Heart left ventricle (tissue), 16 donors: ENCODE measurements at regions not wholly inside any gene's neighbourhood (a gene's known extent, or its start where the extent isn't known, plus 50 kb on each side); places are given as distances from the start of the nearest gene placed in this dataset.

Experiments used
- ATAC-seq, 4 donors: fragments of 200-7000 bp; cut with Tn5 transposase; one replicate each; pipeline ENCODE4 v1.9.1; 2020 to 2022; ENCODE audit warnings: moderate library complexity in 4 of 4, mild to moderate bottlenecking in 3 of 4, moderate number of reproducible peaks in 1 of 4
- DNase-seq, 5 donors: peaks; one replicate each; pipeline ENCODE4 v3.0.0-alpha.2; 2020
- H3K27ac ChIP-seq, 12 donors: fragments of 200-600 bp; sonication (generic) in 4 of 12; one replicate each; pipeline versions ENCODE4 v1.5.0 to v1.8.0; 2016 to 2022; ENCODE audit warnings: mild to moderate bottlenecking in 2 of 12
- H3K27me3 ChIP-seq, 9 donors: fragments of 200-600 bp; sonication (generic) in 2 of 9; one replicate each; pipeline versions ENCODE4 v1.5.1 to v1.8.0; 2016 to 2022; ENCODE audit warnings: mild to moderate bottlenecking in 3 of 9
- H3K36me3 ChIP-seq, 9 donors: fragments of 200-600 bp; sonication (generic) in 2 of 9; one replicate each; pipeline versions ENCODE4 v1.5.0 to v1.8.0; 2018 to 2022; ENCODE audit warnings: mild to moderate bottlenecking in 2 of 9
- H3K4me1 ChIP-seq, 12 donors: fragments of 200-600 bp; sonication (generic) in 4 of 12; one replicate each; pipeline versions ENCODE4 v1.5.0 to v1.8.0; 2016 to 2022; ENCODE audit warnings: mild to moderate bottlenecking in 3 of 12
- H3K4me3 ChIP-seq, 12 donors: fragments of 200-600 bp; sonication (generic) in 4 of 12; one replicate each; pipeline versions ENCODE4 v1.5.0 to v1.8.0; 2017 to 2022; ENCODE audit warnings: mild to moderate bottlenecking in 9 of 12, moderate library complexity in 4 of 12
- H3K9me3 ChIP-seq, 12 donors: fragments of 200-600 bp; sonication (generic) in 4 of 12; one replicate each; pipeline versions ENCODE4 v1.5.0 to v1.8.0; 2016 to 2022; ENCODE audit warnings: mild to moderate bottlenecking in 1 of 12
- CTCF ChIP-seq, 12 donors: fragments of 200-600 bp; sonication (generic) in 4 of 12; IDR thresholded peaks; one replicate each; pipeline versions ENCODE4 v1.5.0 to v1.8.0; 2018 to 2022; ENCODE audit warnings: antibody characterized with exemption in 12 of 12, mild to moderate bottlenecking in 5 of 12
- POLR2A ChIP-seq, 2 donors: fragments of 450-650 bp; IDR thresholded peaks; one replicate each; pipeline ENCODE4 v1.6.1; 2017; ENCODE audit warnings: antibody characterized with exemption in 2 of 2, mild to moderate bottlenecking in 2 of 2, moderate library complexity in 2 of 2
- WGBS, 4 donors: extraction: QIAGEN DNeasy Blood & Tissue Kit in 2 of 4; methylation state at CpG; one replicate each; pipeline versions ENCODE4 v1.1.5 to v1.1.7; 2013 to 2018; 5-methylcytosine and 5-hydroxymethylcytosine counted together
- intact Hi-C, 10 donors: fragments of 100-400 bp; cut with DNase I; formaldehyde crosslinking; loops; one replicate each; pipeline versions ENCODE4 v1.11.1 to v1.14.2; 2022
- donor health status: ischemic (EF 13 %, LVEDD 7.1; RV severe dilation, severe dysfunction).
- donor health status: healthy with polysubstance abuse.
- donor health status: DM: no; HTN: yes; CAD: no.
- donor health status: DM: no; HTN: no; CAD: no.
- donor health status: ischemic (EF 25% LVEDD 6.9; RV normal size, moderate dysfunction).
- donor health status: ischemic (EF 25% LVEDD 5.7; RV mildly dilated, moderate dysfunction).
- donor health status: healthy.
- donor health status: DM: yes; HTN: yes; CAD: no.
- donor health status: ischemic (EF 35%, LVEDD 5.7; RV mildly dilated, moderate dysfunction).
- donor health status: nonischemic (EF 11% LVEDD 7.7; RV severe dilation, severe dysfunction).
- donor health status: DM: yes; HTN: yes; CAD: no.
- donor health status: PGD.
- donor health status: ischemic (EF 29% LVEDD 5.4; RV normal size, mild dysfunction).
- donor health status: nonischemic (EF 23%, LVEDD 6.1; RV moderate dilation, normal function).

- H3K36me3 ChIP-seq, result no peaks in the 10 kb centered on the region
- H3K27ac ChIP-seq, result no peak overlapping the region
- 6 to 80% (median 79%) methylated on average over 1 of the region's 1 CpG for WGBS, 4 donors
- peaks cover 0 to 5% (median 0%) of the 10 kb centered on the region in 9 donors for H3K27me3 ChIP-seq
- ATAC-seq, result no peak
- no peak for TF ChIP-seq POLR2A (IDR thresholded peaks at IDR 0.05)
- no peak for TF ChIP-seq CTCF (IDR thresholded peaks at IDR 0.05)
- intact Hi-C loops, result no loop called here
- H3K4me1 ChIP-seq, result no peaks in the 10 kb centered on the region
- DNase-seq, result no peak
- no peak overlapping the region for H3K4me3 ChIP-seq
- no peaks in the 10 kb centered on the region for H3K9me3 ChIP-seq
Observed at GRCh38 chr14:65192686-65193085, 90.4 kb upstream of the MAX start.

DNA sequence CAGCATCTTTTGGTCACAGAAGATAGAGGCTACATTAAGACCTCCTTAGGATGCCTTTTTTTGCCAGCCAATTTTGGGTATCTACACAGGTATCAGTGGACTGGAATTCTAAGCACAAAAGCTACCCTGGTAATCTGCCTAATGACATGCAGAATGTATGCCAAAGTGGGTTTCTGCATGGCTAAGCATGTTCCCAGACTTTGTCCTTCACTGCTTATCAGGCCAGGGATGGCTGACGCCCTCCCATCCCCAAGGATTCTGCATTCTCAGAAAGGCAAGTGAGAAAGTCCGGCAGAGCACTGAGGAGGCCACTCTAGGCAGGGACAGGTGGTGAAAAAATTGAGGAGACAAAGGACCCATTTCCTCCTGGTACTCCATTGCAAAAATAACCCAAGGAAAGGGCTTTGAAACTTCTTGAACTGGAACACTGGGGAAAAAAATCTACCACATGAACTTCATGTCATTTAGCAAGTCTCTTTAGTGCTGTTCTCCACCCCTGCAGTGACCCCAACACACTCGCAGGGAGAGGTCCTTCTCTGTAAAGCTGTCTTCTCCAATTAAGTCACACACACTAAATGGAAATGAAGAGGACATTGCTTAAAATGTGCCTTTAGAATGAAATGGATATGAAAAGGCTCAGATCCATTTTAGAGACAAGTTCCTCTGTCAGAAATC is 91.7 kb upstream of the MAX start:
- TF ChIP-seq POLR2A (IDR thresholded peaks at IDR 0.05), result no peak
- TF ChIP-seq CTCF (IDR thresholded peaks at IDR 0.05), result no peak
- peaks cover 0 to 5% (median 0%) of the 10 kb centered on the region in 9 donors for H3K27me3 ChIP-seq
- H3K4me1 ChIP-seq, result no peaks in the 10 kb centered on the region
- H3K27ac ChIP-seq, result no peak overlapping the region
- WGBS, 4 donors, result 48 to 76% (median 65%) methylated on average over 3 of the region's 3 CpGs
- H3K4me3 ChIP-seq, result no peak overlapping the region
- no peak for DNase-seq
- intact Hi-C loops, result no loop called here
- no peaks in the 10 kb centered on the region for H3K36me3 ChIP-seq
- no peaks in the 10 kb centered on the region for H3K9me3 ChIP-seq
- ATAC-seq, result no peak

- Histone ChIP-seq H3K27ac (no peak overlapping the region), H3K27me3 (peaks cover 0 to 5% (median 0%) of the 10 kb centered on the region in 9 donors), H3K4me3 (no peak overlapping the region), H3K36me3 (no peaks in the 10 kb centered on the region), H3K4me1 (no peaks in the 10 kb centered on the region), H3K9me3 (no peaks in the 10 kb centered on the region)
- TF ChIP-seq CTCF (IDR thresholded peaks at IDR 0.05) (no peak), POLR2A (IDR thresholded peaks at IDR 0.05) (no peak)
- intact Hi-C loops, result no loop called here
- WGBS, 4 donors, result 86 to 90% (median 89%) methylated on average over 9 of the region's 9 CpGs
- DNase-seq (no peak), ATAC-seq (no peak)
Observed at GRCh38 chr14:65195042-65195719, 92.9 kb upstream of the MAX start.

DNA sequence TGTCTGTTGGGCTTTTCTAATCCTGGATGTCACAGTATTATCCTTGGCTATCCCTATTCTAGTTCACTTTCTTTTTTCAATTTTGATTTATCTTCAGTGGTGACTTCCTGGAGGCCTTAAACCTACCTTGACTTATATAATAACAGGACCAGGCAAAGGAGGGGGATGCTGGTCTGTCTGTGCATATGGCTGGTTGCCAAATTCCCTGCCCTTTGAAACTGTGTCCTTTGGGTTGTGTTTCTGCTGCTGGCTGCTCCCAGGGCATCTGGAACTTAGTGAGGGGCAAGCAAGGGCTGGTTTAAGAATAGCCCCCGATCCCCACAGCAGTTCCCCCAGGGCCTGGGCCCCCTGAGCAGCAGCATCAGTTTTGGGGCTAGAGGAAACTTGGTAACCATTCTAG is 96.0 kb upstream of the MAX start:
- intact Hi-C loops, result no loop called here
- ATAC-seq (no peak), DNase-seq (no peak)
- H3K4me3 ChIP-seq, result no peak overlapping the region
- TF ChIP-seq POLR2A (IDR thresholded peaks at IDR 0.05) (no peak), CTCF (IDR thresholded peaks at IDR 0.05) (no peak)
- no peaks in the 10 kb centered on the region for H3K9me3 ChIP-seq
- no peak overlapping the region for H3K27ac ChIP-seq
- no peaks in the 10 kb centered on the region for H3K4me1 ChIP-seq
- H3K27me3 ChIP-seq, result peaks cover 0 to 5% (median 0%) of the 10 kb centered on the region in 9 donors
- 23 to 45% (median 35%) methylated on average over 1 of the region's 1 CpG for WGBS, 4 donors
- H3K36me3 ChIP-seq, result no peaks in the 10 kb centered on the region
